Fibroblast of lung (primary cell): ENCODE measurements at regions not wholly inside any gene's neighbourhood (a gene's known extent, or its start where the extent isn't known, plus 50 kb on each side); places are given as distances from the start of the nearest gene placed in this dataset.

Experiments
- DNase-seq, 2 donors: peaks; one replicate each; pipeline versions ENCODE4 v3.0.0 to v3.0.0-alpha.2; 2010; ENCODE audit warnings: low read depth in 2 of 2
- H2AFZ ChIP-seq: 2 replicates; pipeline ENCODE4 v1.5.1; 2012; ENCODE audit warnings: low read length, control low read depth, inconsistent platforms
- H3K27ac ChIP-seq: 2 replicates; pipeline ENCODE4 v1.5.1; 2011; ENCODE audit warnings: low read length, control low read depth; ENCODE audit not compliant: insufficient read depth
- H3K27me3 ChIP-seq: 2 replicates; pipeline ENCODE4 v1.5.1; 2011; ENCODE audit warnings: mild to moderate bottlenecking, low read length; ENCODE audit not compliant: control insufficient read depth, insufficient read depth
- H3K36me3 ChIP-seq: 2 replicates; pipeline ENCODE4 v1.5.1; 2011; ENCODE audit warnings: low read length; ENCODE audit not compliant: control insufficient read depth, insufficient read depth
- H3K4me1 ChIP-seq: 2 replicates; pipeline ENCODE4 v1.5.1; 2011; ENCODE audit warnings: low read length; ENCODE audit not compliant: control insufficient read depth, insufficient read depth; ENCODE audit errors: extremely low read depth
- H3K4me2 ChIP-seq: 2 replicates; pipeline ENCODE4 v1.5.1; 2011; ENCODE audit warnings: low read length, control low read depth; ENCODE audit not compliant: insufficient read depth; ENCODE audit errors: extremely low read depth
- H3K4me3 ChIP-seq, 4 experiments: fragments of 200-600 bp in 1 of 4; sonication (generic) in 1 of 4; replicated peaks in 1 of 4; 2 replicates each; pipeline ENCODE4 v1.5.1; 2011 to 2016; ENCODE audit warnings: low read length in 4 of 4, low read depth in 3 of 4, mild to moderate bottlenecking in 3 of 4, control low read depth in 2 of 4, inconsistent platforms in 1 of 4, mixed read lengths in 1 of 4; ENCODE audit not compliant: insufficient read depth in 1 of 4; ENCODE audit errors: control extremely low read depth in 1 of 4
- H3K79me2 ChIP-seq: 2 replicates; pipeline ENCODE4 v1.5.1; 2012; ENCODE audit warnings: mild to moderate bottlenecking, low read length, inconsistent platforms; ENCODE audit not compliant: control insufficient read depth, insufficient read depth
- H3K9ac ChIP-seq: 2 replicates; pipeline ENCODE4 v1.5.1; 2011; ENCODE audit warnings: mild to moderate bottlenecking, low read length, control low read depth; ENCODE audit not compliant: insufficient read depth
- H3K9me3 ChIP-seq: 2 replicates; pipeline ENCODE4 v1.5.1; 2012; ENCODE audit warnings: low read depth, low read length; ENCODE audit not compliant: control insufficient read depth, insufficient read depth
- H4K20me1 ChIP-seq: 2 replicates; pipeline ENCODE4 v1.5.1; 2011; ENCODE audit warnings: low read length; ENCODE audit not compliant: control insufficient read depth, insufficient read depth; ENCODE audit errors: extremely low read depth
- EZH2 ChIP-seq: IDR thresholded peaks from 2 replicates; pipeline ENCODE4 v1.5.1; 2012; ENCODE audit warnings: low read length, control low read depth, mild to moderate bottlenecking; ENCODE audit errors: missing control alignments
- TF ChIP-seq, protein P1 (sequence below), 2 donors: IDR thresholded peaks in 1 of 2; conservative IDR thresholded peaks in 1 of 2; 1 replicate in 1 of 2; 2 replicates in 1 of 2; pipeline ENCODE4 v1.5.1; 2011 to 2012; ENCODE audit warnings: low read length in 2 of 2, control low read depth in 1 of 2, inconsistent platforms in 1 of 2, low read depth in 1 of 2, mild to moderate bottlenecking in 1 of 2

- H3K9ac ChIP-seq = no peak overlapping the region
- H3K27me3 ChIP-seq = no peaks in the 10 kb centered on the region
- no peaks in the 10 kb centered on the region for H3K9me3 ChIP-seq
- no peak overlapping the region for H3K4me2 ChIP-seq
- no peak overlapping the region for H3K27ac ChIP-seq
- H3K4me1 ChIP-seq = no peaks in the 10 kb centered on the region
- H2AFZ ChIP-seq = no peak overlapping the region
- H3K36me3 ChIP-seq = no peaks in the 10 kb centered on the region
- H3K4me3 ChIP-seq = no peak overlapping the region
- H4K20me1 ChIP-seq = no peaks in the 10 kb centered on the region
- no peaks in the 10 kb centered on the region for H3K79me2 ChIP-seq
- TF ChIP-seq, protein P1, sequence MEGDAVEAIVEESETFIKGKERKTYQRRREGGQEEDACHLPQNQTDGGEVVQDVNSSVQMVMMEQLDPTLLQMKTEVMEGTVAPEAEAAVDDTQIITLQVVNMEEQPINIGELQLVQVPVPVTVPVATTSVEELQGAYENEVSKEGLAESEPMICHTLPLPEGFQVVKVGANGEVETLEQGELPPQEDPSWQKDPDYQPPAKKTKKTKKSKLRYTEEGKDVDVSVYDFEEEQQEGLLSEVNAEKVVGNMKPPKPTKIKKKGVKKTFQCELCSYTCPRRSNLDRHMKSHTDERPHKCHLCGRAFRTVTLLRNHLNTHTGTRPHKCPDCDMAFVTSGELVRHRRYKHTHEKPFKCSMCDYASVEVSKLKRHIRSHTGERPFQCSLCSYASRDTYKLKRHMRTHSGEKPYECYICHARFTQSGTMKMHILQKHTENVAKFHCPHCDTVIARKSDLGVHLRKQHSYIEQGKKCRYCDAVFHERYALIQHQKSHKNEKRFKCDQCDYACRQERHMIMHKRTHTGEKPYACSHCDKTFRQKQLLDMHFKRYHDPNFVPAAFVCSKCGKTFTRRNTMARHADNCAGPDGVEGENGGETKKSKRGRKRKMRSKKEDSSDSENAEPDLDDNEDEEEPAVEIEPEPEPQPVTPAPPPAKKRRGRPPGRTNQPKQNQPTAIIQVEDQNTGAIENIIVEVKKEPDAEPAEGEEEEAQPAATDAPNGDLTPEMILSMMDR (conservative IDR thresholded peaks at IDR 0.05 in 1 of 2, IDR thresholded peaks at IDR 0.05 in 1 of 2; ENCODE audit: low read depth in 1 of 2, low read length in 2 of 2) = no peak
- no peak for TF ChIP-seq EZH2
- no peak for DNase-seq
Measured at GRCh38 chr12:67889931-67890330, 99.3 kb upstream of the IFNG-AS1 start.

- Histone ChIP-seq H3K9me3 (no peaks in the 10 kb centered on the region), H3K4me1 (no peaks in the 10 kb centered on the region), H3K79me2 (no peaks in the 10 kb centered on the region), H3K4me2 (no peak overlapping the region), H4K20me1 (no peaks in the 10 kb centered on the region), H3K36me3 (no peaks in the 10 kb centered on the region), H3K9ac (no peak overlapping the region), H3K4me3 (no peak overlapping the region), H2AFZ (no peak overlapping the region), H3K27me3 (no peaks in the 10 kb centered on the region), H3K27ac (no peak overlapping the region)
- DNase-seq = no peak
- no peak for TF ChIP-seq EZH2
- TF ChIP-seq, protein P1 (conservative IDR thresholded peaks at IDR 0.05 in 1 of 2, IDR thresholded peaks at IDR 0.05 in 1 of 2; ENCODE audit: low read depth in 1 of 2, low read length in 2 of 2) = no peak
Measured at GRCh38 chr12:67890726-67891258, 98.5 kb upstream of the IFNG-AS1 start.

GRCh38 chr12:67891596-67891995 is 97.7 kb upstream of the IFNG-AS1 start:
- Histone ChIP-seq H3K36me3 (no peaks in the 10 kb centered on the region), H3K27me3 (no peaks in the 10 kb centered on the region)

More at GRCh38 chr12:67891596-67891995, 97.7 kb upstream of the IFNG-AS1 start:
- no peaks in the 10 kb centered on the region for H3K9me3 ChIP-seq
- H3K4me3 ChIP-seq = no peak overlapping the region
- H2AFZ ChIP-seq = no peak overlapping the region
- no peak for DNase-seq
- no peak overlapping the region for H3K4me2 ChIP-seq
- no peaks in the 10 kb centered on the region for H3K4me1 ChIP-seq
- TF ChIP-seq, protein P1 (conservative IDR thresholded peaks at IDR 0.05 in 1 of 2, IDR thresholded peaks at IDR 0.05 in 1 of 2; ENCODE audit: low read depth in 1 of 2, low read length in 2 of 2) = no peak
- TF ChIP-seq EZH2 = no peak
- no peak overlapping the region for H3K27ac ChIP-seq
- H4K20me1 ChIP-seq = no peaks in the 10 kb centered on the region
- H3K9ac ChIP-seq = no peak overlapping the region
- H3K79me2 ChIP-seq = no peaks in the 10 kb centered on the region
